ENCODE measurements at regions not wholly inside any gene's neighbourhood (a gene's known extent, or its start where the extent isn't known, plus 50 kb on each side); places are given as distances from the start of the nearest gene placed in this dataset.

GRCh38 chr10:63766745-63767137 lies 245.5 kb downstream of the REEP3 start:
- H3K27me3 Mint-ChIP-seq, result peaks cover 8 to 33% of the 10 kb centered on the region in 2 donors
- ChIA-PET POLR2A (no interaction called here), CTCF (no interaction called here)
- DNase-seq, result no peak
- no peak overlapping the region for H3K27ac ChIP-seq (ENCODE audit: low read depth, low read length)
- H3K9me3 Mint-ChIP-seq, result no peaks in the 10 kb centered on the region
- H3K4me1 ChIP-seq (ENCODE audit: insufficient read depth, low read length), result no peaks in the 10 kb centered on the region
- no peaks in the 10 kb centered on the region for H3K36me3 ChIP-seq (ENCODE audit: insufficient read depth, low read length)
- H3K36me3 Mint-ChIP-seq, result no peaks in the 10 kb centered on the region
- no peak overlapping the region for H3K4me3 Mint-ChIP-seq
- no peaks in the 10 kb centered on the region for H3K27me3 ChIP-seq (ENCODE audit: insufficient read depth, low read length, poor library complexity, severe bottlenecking)
- H3K27ac Mint-ChIP-seq, result no peak overlapping the region
- H3K4me1 Mint-ChIP-seq, result no peaks in the 10 kb centered on the region
- no peak overlapping the region for H3K4me3 ChIP-seq (ENCODE audit: low read length)
- H3K9me3 ChIP-seq (ENCODE audit: low read length), result no peaks in the 10 kb centered on the region

- POLR2A ChIA-PET, result no interaction called here
- H3K27me3 ChIP-seq (ENCODE audit: insufficient read depth, low read length, poor library complexity, severe bottlenecking), result no peaks in the 10 kb centered on the region
- Mint-ChIP-seq H3K4me3 (no peak overlapping the region), H3K9me3 (no peaks in the 10 kb centered on the region), H3K36me3 (no peaks in the 10 kb centered on the region), H3K27ac (peak overlapping the region in 1 of 8 donors; percentile 69), H3K27me3 (peaks cover 4 to 33% of the 10 kb centered on the region in 2 donors), H3K4me1 (no peaks in the 10 kb centered on the region)
- no peak for DNase-seq
- H3K9me3 ChIP-seq (ENCODE audit: low read length), result no peaks in the 10 kb centered on the region
- no peaks in the 10 kb centered on the region for H3K36me3 ChIP-seq (ENCODE audit: insufficient read depth, low read length)
- CTCF ChIA-PET, result no interaction called here
- H3K4me1 ChIP-seq (ENCODE audit: insufficient read depth, low read length), result no peaks in the 10 kb centered on the region
- H3K4me3 ChIP-seq (ENCODE audit: low read length), result no peak overlapping the region
- H3K27ac ChIP-seq (ENCODE audit: low read depth, low read length), result no peak overlapping the region
Observed at GRCh38 chr10:63767138-63767801, 246.1 kb downstream of the REEP3 start.

- H3K27ac Mint-ChIP-seq, result no peak overlapping the region
- CTCF ChIA-PET, result no interaction called here
- no peaks in the 10 kb centered on the region for H3K4me1 Mint-ChIP-seq
- POLR2A ChIA-PET, result no interaction called here
- Histone ChIP-seq H3K4me3 (ENCODE audit: low read length) (no peak overlapping the region), H3K27ac (ENCODE audit: low read depth, low read length) (no peak overlapping the region), H3K4me1 (ENCODE audit: insufficient read depth, low read length) (no peaks in the 10 kb centered on the region), H3K27me3 (ENCODE audit: insufficient read depth, low read length, poor library complexity, severe bottlenecking) (no peaks in the 10 kb centered on the region), H3K9me3 (ENCODE audit: low read length) (no peaks in the 10 kb centered on the region), H3K36me3 (ENCODE audit: insufficient read depth, low read length) (no peaks in the 10 kb centered on the region)
- no peaks in the 10 kb centered on the region for H3K36me3 Mint-ChIP-seq
- no peak for DNase-seq
- peaks cover 2 to 25% of the 10 kb centered on the region in 2 donors for H3K27me3 Mint-ChIP-seq
- H3K9me3 Mint-ChIP-seq, result no peaks in the 10 kb centered on the region
- H3K4me3 Mint-ChIP-seq, result no peak overlapping the region
Observed at GRCh38 chr10:63769367-63769766, 248.2 kb downstream of the REEP3 start.

GRCh38 chr10:63770523-63770922 lies 249.3 kb downstream of the REEP3 start:
- H3K4me1 ChIP-seq (ENCODE audit: insufficient read depth, low read length), result no peaks in the 10 kb centered on the region
- CTCF ChIA-PET, result no interaction called here
- H3K4me3 Mint-ChIP-seq, result no peak overlapping the region
- H3K4me3 ChIP-seq (ENCODE audit: low read length), result no peak overlapping the region
- no peaks in the 10 kb centered on the region for H3K36me3 ChIP-seq (ENCODE audit: insufficient read depth, low read length)
- H3K9me3 ChIP-seq (ENCODE audit: low read length), result no peaks in the 10 kb centered on the region
- H3K27ac ChIP-seq (ENCODE audit: low read depth, low read length), result no peak overlapping the region
- POLR2A ChIA-PET, result no interaction called here
- H3K27ac Mint-ChIP-seq, result no peak overlapping the region
- H3K36me3 Mint-ChIP-seq, result no peaks in the 10 kb centered on the region
- H3K9me3 Mint-ChIP-seq, result no peaks in the 10 kb centered on the region
- H3K27me3 Mint-ChIP-seq, result peaks cover 0 to 20% of the 10 kb centered on the region in 2 donors
- no peaks in the 10 kb centered on the region for H3K27me3 ChIP-seq (ENCODE audit: insufficient read depth, low read length, poor library complexity, severe bottlenecking)
- DNase-seq, result no peak
- H3K4me1 Mint-ChIP-seq, result no peaks in the 10 kb centered on the region

GRCh38 chr10:63772491-63772890 lies 251.3 kb downstream of the REEP3 start:
- H3K27ac ChIP-seq (ENCODE audit: low read depth, low read length), result no peak overlapping the region
- no peak overlapping the region for H3K4me3 ChIP-seq (ENCODE audit: low read length)
- ChIA-PET POLR2A (interaction anchor here (0.6 kb wide), 1 partner anchor 551 kb away, joined by 3 read pairs; no protein-coding TSS in a partner anchor), CTCF (no interaction called here)
- Mint-ChIP-seq H3K4me3 (no peak overlapping the region), H3K36me3 (no peaks in the 10 kb centered on the region), H3K4me1 (no peaks in the 10 kb centered on the region), H3K27me3 (peaks cover 0 to 24% of the 10 kb centered on the region in 2 donors), H3K9me3 (no peaks in the 10 kb centered on the region), H3K27ac (no peak overlapping the region)
- no peaks in the 10 kb centered on the region for H3K9me3 ChIP-seq (ENCODE audit: low read length)
- no peaks in the 10 kb centered on the region for H3K4me1 ChIP-seq (ENCODE audit: insufficient read depth, low read length)
- no peaks in the 10 kb centered on the region for H3K36me3 ChIP-seq (ENCODE audit: insufficient read depth, low read length)
- DNase-seq, result no peak
- H3K27me3 ChIP-seq (ENCODE audit: insufficient read depth, low read length, poor library complexity, severe bottlenecking), result no peaks in the 10 kb centered on the region

- Histone ChIP-seq H3K27me3 (ENCODE audit: insufficient read depth, low read length, poor library complexity, severe bottlenecking) (no peaks in the 10 kb centered on the region), H3K4me1 (ENCODE audit: insufficient read depth, low read length) (no peaks in the 10 kb centered on the region), H3K9me3 (ENCODE audit: low read length) (no peaks in the 10 kb centered on the region), H3K4me3 (ENCODE audit: low read length) (no peak overlapping the region), H3K36me3 (ENCODE audit: insufficient read depth, low read length) (no peaks in the 10 kb centered on the region), H3K27ac (ENCODE audit: low read depth, low read length) (no peak overlapping the region)
- POLR2A ChIA-PET, result no interaction called here
- Mint-ChIP-seq H3K9me3 (no peaks in the 10 kb centered on the region), H3K27me3 (peaks cover 0 to 20% of the 10 kb centered on the region in 2 donors), H3K4me3 (no peak overlapping the region), H3K4me1 (no peaks in the 10 kb centered on the region), H3K36me3 (no peaks in the 10 kb centered on the region), H3K27ac (no peak overlapping the region)
- CTCF ChIA-PET, result no interaction called here
- no peak for DNase-seq
Observed at GRCh38 chr10:63773106-63773505, 251.9 kb downstream of the REEP3 start.

- CTCF ChIA-PET, result no interaction called here
Observed at GRCh38 chr10:63773962-63774361, 252.8 kb downstream of the REEP3 start.

GRCh38 chr10:63780101-63780500 lies 258.9 kb downstream of the REEP3 start:
- POLR2A ChIA-PET, result no interaction called here
- H3K4me3 Mint-ChIP-seq, result no peak overlapping the region
- peaks cover 3 to 57% of the 10 kb centered on the region in 2 donors for H3K27me3 Mint-ChIP-seq

More at GRCh38 chr10:63773962-63774361, 252.8 kb downstream of the REEP3 start:
- H3K9me3 ChIP-seq (ENCODE audit: low read length), result no peaks in the 10 kb centered on the region
- no peak overlapping the region for H3K27ac ChIP-seq (ENCODE audit: low read depth, low read length)
- no peak overlapping the region for H3K4me3 ChIP-seq (ENCODE audit: low read length)
- Mint-ChIP-seq H3K4me3 (no peak overlapping the region), H3K36me3 (no peaks in the 10 kb centered on the region), H3K9me3 (no peaks in the 10 kb centered on the region), H3K27me3 (peaks cover 2 to 23% of the 10 kb centered on the region in 2 donors), H3K4me1 (no peaks in the 10 kb centered on the region), H3K27ac (no peak overlapping the region)
- no peaks in the 10 kb centered on the region for H3K4me1 ChIP-seq (ENCODE audit: insufficient read depth, low read length)
- DNase-seq, result no peak
- POLR2A ChIA-PET, result no interaction called here
- H3K27me3 ChIP-seq (ENCODE audit: insufficient read depth, low read length, poor library complexity, severe bottlenecking), result no peaks in the 10 kb centered on the region
- no peaks in the 10 kb centered on the region for H3K36me3 ChIP-seq (ENCODE audit: insufficient read depth, low read length)

More at GRCh38 chr10:63780101-63780500, 258.9 kb downstream of the REEP3 start:
- Mint-ChIP-seq H3K36me3 (no peaks in the 10 kb centered on the region), H3K4me1 (no peaks in the 10 kb centered on the region), H3K27ac (no peak overlapping the region), H3K9me3 (no peaks in the 10 kb centered on the region)
- H3K27me3 ChIP-seq (ENCODE audit: insufficient read depth, low read length, poor library complexity, severe bottlenecking), result no peaks in the 10 kb centered on the region
- no peak for DNase-seq
- no peaks in the 10 kb centered on the region for H3K9me3 ChIP-seq (ENCODE audit: low read length)
- CTCF ChIA-PET, result no interaction called here
- H3K36me3 ChIP-seq (ENCODE audit: insufficient read depth, low read length), result no peaks in the 10 kb centered on the region
- H3K4me3 ChIP-seq (ENCODE audit: low read length), result no peak overlapping the region
- no peak overlapping the region for H3K27ac ChIP-seq (ENCODE audit: low read depth, low read length)
- H3K4me1 ChIP-seq (ENCODE audit: insufficient read depth, low read length), result no peaks in the 10 kb centered on the region

All from CD8-positive, alpha-beta memory T cell (primary cell).